ENCODE measurements at regions not wholly inside any gene's neighbourhood (a gene's known extent, or its start where the extent isn't known, plus 50 kb on each side); places are given as distances from the start of the nearest gene placed in this dataset.
A peak's percentile ranks its signal among the peaks of the same experiment; 100 is the strongest.
"Not testable (repeated sequence)": the region's sequence is repeated elsewhere in the genome, so short reads cannot be mapped to it uniquely, and the experiment has no call there.

DNA sequence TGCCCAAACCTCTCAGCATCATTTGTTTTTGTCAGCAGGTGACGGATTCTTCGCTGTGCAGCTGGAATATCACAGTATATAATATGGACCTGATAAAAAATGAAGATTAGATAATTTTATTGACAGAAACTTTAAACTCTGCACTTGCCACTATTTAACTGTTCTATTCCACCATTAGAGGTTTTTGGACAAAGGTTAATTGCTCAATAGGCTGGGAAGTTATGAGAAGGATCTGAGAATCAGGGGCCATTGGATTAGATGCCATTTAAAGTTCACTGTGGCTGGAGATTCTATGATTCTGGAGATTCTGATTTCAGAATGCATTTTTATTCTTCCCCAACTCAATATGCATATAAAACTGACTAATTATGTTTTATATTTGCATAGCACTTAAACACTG, 59.8 kb upstream of the ANXA1 start:
- TF ChIP-seq EZH2phosphoT487 (IDR thresholded peaks at IDR 0.05; ENCODE audit: borderline replicate concordance): no peak
- TF ChIP-seq, protein P1, sequence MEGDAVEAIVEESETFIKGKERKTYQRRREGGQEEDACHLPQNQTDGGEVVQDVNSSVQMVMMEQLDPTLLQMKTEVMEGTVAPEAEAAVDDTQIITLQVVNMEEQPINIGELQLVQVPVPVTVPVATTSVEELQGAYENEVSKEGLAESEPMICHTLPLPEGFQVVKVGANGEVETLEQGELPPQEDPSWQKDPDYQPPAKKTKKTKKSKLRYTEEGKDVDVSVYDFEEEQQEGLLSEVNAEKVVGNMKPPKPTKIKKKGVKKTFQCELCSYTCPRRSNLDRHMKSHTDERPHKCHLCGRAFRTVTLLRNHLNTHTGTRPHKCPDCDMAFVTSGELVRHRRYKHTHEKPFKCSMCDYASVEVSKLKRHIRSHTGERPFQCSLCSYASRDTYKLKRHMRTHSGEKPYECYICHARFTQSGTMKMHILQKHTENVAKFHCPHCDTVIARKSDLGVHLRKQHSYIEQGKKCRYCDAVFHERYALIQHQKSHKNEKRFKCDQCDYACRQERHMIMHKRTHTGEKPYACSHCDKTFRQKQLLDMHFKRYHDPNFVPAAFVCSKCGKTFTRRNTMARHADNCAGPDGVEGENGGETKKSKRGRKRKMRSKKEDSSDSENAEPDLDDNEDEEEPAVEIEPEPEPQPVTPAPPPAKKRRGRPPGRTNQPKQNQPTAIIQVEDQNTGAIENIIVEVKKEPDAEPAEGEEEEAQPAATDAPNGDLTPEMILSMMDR (conservative IDR thresholded peaks at IDR 0.05; ENCODE audit: low read length): no peak
- H3K4me1 ChIP-seq (ENCODE audit: insufficient read depth, low read length, poor library complexity, severe bottlenecking): peaks cover 6% of the 10 kb centered on the region
- no peaks in the 10 kb centered on the region for H3F3A ChIP-seq (ENCODE audit: low read depth)

DNA sequence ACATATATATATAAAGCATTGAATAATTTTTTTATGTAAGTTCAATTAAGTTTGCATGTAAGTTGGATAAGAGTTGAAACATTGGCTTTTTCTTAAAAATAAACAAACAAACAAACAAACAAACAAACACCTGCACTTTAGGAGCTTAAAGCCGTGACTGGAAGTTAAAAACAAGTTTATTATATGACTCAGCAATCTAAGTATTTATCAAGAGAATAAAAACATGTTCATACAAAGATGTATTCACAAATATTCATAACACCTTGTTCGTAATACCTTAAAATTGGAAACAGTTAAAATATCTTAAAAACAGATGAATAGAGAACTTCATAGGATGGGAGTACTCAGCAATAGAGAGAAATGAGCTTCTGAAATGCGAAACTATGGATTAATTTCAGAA, 61.5 kb upstream of the ANXA1 start:
- Histone ChIP-seq H3K4me3 (ENCODE audit: low read length, poor library complexity, severe bottlenecking) (no peak overlapping the region), H3K27me3 (ENCODE audit: insufficient read depth, low read length, poor library complexity, severe bottlenecking) (no peaks in the 10 kb centered on the region), H3K36me3 (ENCODE audit: insufficient read depth, low read length) (no peaks in the 10 kb centered on the region), H3K4me1 (ENCODE audit: insufficient read depth, low read length, poor library complexity, severe bottlenecking) (peaks cover 6% of the 10 kb centered on the region), H2AFZ (ENCODE audit: low read length) (no peak overlapping the region), H3K4me2 (ENCODE audit: low read depth, low read length, poor library complexity, severe bottlenecking) (no peak overlapping the region), H4K20me1 (ENCODE audit: insufficient read depth, low read length, poor library complexity, severe bottlenecking) (no peaks in the 10 kb centered on the region), H3F3A (ENCODE audit: low read depth) (no peaks in the 10 kb centered on the region), H3K9ac (ENCODE audit: low read depth, low read length, poor library complexity, severe bottlenecking) (no peak overlapping the region), H3K9me2 (replicated peaks; ENCODE audit: low read depth, low read length) (no peaks in the 10 kb centered on the region), H3K79me2 (ENCODE audit: insufficient read depth, low read length) (no peaks in the 10 kb centered on the region), H3K9me3 (ENCODE audit: insufficient read depth, low read depth, low read length) (no peaks in the 10 kb centered on the region)
- no peak for TF ChIP-seq EZH2phosphoT487 (IDR thresholded peaks at IDR 0.05; ENCODE audit: borderline replicate concordance)
- TF ChIP-seq, protein P1 (conservative IDR thresholded peaks at IDR 0.05; ENCODE audit: low read length): no peak

More for the DNA sequence above, 59.8 kb upstream of the ANXA1 start:
- H3K9me3 ChIP-seq (ENCODE audit: insufficient read depth, low read depth, low read length): no peaks in the 10 kb centered on the region
- H3K4me2 ChIP-seq (ENCODE audit: low read depth, low read length, poor library complexity, severe bottlenecking): no peak overlapping the region
- no peaks in the 10 kb centered on the region for H3K36me3 ChIP-seq (ENCODE audit: insufficient read depth, low read length)
- no peaks in the 10 kb centered on the region for H3K9me2 ChIP-seq (replicated peaks; ENCODE audit: low read depth, low read length)
- no peak overlapping the region for H3K9ac ChIP-seq (ENCODE audit: low read depth, low read length, poor library complexity, severe bottlenecking)
- H3K27me3 ChIP-seq (ENCODE audit: insufficient read depth, low read length, poor library complexity, severe bottlenecking): no peaks in the 10 kb centered on the region
- no peak overlapping the region for H3K4me3 ChIP-seq (ENCODE audit: low read length, poor library complexity, severe bottlenecking)
- no peaks in the 10 kb centered on the region for H4K20me1 ChIP-seq (ENCODE audit: insufficient read depth, low read length, poor library complexity, severe bottlenecking)
- H3K79me2 ChIP-seq (ENCODE audit: insufficient read depth, low read length): no peaks in the 10 kb centered on the region
- H2AFZ ChIP-seq (ENCODE audit: low read length): peak overlapping the region; percentile 46; the same call in 1 of the 2 replicates

DNA sequence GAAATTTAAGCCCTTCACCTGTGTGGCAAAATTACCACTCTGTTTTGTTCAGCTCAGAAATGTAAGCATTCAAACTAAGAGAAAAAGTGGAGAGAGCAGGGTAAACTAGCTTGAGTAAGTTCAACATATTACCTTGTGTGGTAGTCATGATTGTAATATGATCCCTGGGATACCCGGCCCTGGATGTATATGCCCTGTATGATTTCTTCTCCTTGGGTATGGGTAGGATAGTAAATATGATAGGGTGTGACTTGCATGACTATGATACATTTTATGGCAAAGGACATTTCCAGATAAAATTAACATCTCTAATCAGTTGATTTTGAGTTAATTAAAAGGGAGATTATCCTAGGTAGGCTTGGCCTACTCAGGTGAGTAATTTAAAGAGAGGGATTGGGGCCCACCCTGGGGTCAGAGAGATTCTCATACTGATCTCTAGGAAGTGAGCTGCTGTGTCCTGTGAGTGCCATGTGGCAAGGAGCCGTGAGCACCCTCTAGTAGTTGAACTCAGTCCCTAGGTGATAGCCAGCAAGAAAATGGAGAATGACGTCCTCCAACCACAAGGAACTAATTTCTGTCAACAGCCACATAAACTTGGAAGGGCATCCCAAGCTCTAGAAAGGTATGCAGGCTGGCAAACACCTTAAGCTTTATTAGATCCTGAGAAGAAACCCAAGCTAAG, 62.2 kb upstream of the ANXA1 start:
- Histone ChIP-seq H3K4me3 (ENCODE audit: low read length, poor library complexity, severe bottlenecking) (no peak overlapping the region), H3K9ac (ENCODE audit: low read depth, low read length, poor library complexity, severe bottlenecking) (no peak overlapping the region), H3K79me2 (ENCODE audit: insufficient read depth, low read length) (no peaks in the 10 kb centered on the region), H3K4me1 (ENCODE audit: insufficient read depth, low read length, poor library complexity, severe bottlenecking) (peaks cover 6% of the 10 kb centered on the region), H3F3A (ENCODE audit: low read depth) (no peaks in the 10 kb centered on the region), H3K9me3 (ENCODE audit: insufficient read depth, low read depth, low read length) (no peaks in the 10 kb centered on the region), H3K4me2 (ENCODE audit: low read depth, low read length, poor library complexity, severe bottlenecking) (no peak overlapping the region), H4K20me1 (ENCODE audit: insufficient read depth, low read length, poor library complexity, severe bottlenecking) (no peaks in the 10 kb centered on the region), H3K36me3 (ENCODE audit: insufficient read depth, low read length) (no peaks in the 10 kb centered on the region), H2AFZ (ENCODE audit: low read length) (peak overlapping the region; percentile 82), H3K9me2 (replicated peaks; ENCODE audit: low read depth, low read length) (no peaks in the 10 kb centered on the region), H3K27me3 (ENCODE audit: insufficient read depth, low read length, poor library complexity, severe bottlenecking) (no peaks in the 10 kb centered on the region)
- TF ChIP-seq EZH2phosphoT487 (IDR thresholded peaks at IDR 0.05; ENCODE audit: borderline replicate concordance): no peak
- TF ChIP-seq, protein P1 (conservative IDR thresholded peaks at IDR 0.05; ENCODE audit: low read length): no peak

DNA sequence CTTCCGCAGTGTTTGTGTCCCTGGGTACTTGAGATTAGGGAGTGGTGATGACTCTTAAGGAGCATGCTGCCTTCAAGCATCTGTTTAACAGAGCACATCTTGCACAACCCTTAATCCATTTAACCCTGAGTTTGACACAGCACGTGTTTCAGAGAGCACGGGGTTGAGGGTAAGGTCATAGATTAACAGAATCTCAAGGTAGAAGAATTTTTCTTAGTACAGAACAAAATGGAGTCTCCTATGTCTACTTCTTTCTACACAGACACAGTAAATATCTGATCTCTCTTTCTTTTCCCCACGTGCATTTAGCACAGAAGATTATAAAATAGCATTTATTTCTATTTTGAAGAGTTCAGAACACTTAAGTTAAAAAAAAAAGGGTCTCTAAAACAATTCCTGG, 63.8 kb upstream of the ANXA1 start:
- H3F3A ChIP-seq (ENCODE audit: low read depth); H2AFZ ChIP-seq (ENCODE audit: low read length); H3K9me3 ChIP-seq (ENCODE audit: insufficient read depth, low read depth, low read length); H3K4me1 ChIP-seq (ENCODE audit: insufficient read depth, low read length, poor library complexity, severe bottlenecking); H3K4me2 ChIP-seq (ENCODE audit: low read depth, low read length, poor library complexity, severe bottlenecking); H3K36me3 ChIP-seq (ENCODE audit: insufficient read depth, low read length); H3K4me3 ChIP-seq (ENCODE audit: low read length, poor library complexity, severe bottlenecking); H3K27me3 ChIP-seq (ENCODE audit: insufficient read depth, low read length, poor library complexity, severe bottlenecking); H3K9me2 ChIP-seq (replicated peaks; ENCODE audit: low read depth, low read length); H3K79me2 ChIP-seq (ENCODE audit: insufficient read depth, low read length); H4K20me1 ChIP-seq (ENCODE audit: insufficient read depth, low read length, poor library complexity, severe bottlenecking); H3K9ac ChIP-seq (ENCODE audit: low read depth, low read length, poor library complexity, severe bottlenecking): not testable (repeated sequence)

All from Loucy (cell line).